Activated naive CD4-positive, alpha-beta T cell (primary cell): ENCODE measurements at regions not wholly inside any gene's neighbourhood (a gene's known extent, or its start where the extent isn't known, plus 50 kb on each side); places are given as distances from the start of the nearest gene placed in this dataset.

Experiments used
- DNase-seq, 4 experiments: peaks; one replicate each; lab custom pipeline; 2025; lab: John Stamatoyannopoulos, UW

GRCh38 chr2:144333143-144333555, 186.8 kb downstream of the ZEB2 start:
- DNase-seq: no peak

DNA sequence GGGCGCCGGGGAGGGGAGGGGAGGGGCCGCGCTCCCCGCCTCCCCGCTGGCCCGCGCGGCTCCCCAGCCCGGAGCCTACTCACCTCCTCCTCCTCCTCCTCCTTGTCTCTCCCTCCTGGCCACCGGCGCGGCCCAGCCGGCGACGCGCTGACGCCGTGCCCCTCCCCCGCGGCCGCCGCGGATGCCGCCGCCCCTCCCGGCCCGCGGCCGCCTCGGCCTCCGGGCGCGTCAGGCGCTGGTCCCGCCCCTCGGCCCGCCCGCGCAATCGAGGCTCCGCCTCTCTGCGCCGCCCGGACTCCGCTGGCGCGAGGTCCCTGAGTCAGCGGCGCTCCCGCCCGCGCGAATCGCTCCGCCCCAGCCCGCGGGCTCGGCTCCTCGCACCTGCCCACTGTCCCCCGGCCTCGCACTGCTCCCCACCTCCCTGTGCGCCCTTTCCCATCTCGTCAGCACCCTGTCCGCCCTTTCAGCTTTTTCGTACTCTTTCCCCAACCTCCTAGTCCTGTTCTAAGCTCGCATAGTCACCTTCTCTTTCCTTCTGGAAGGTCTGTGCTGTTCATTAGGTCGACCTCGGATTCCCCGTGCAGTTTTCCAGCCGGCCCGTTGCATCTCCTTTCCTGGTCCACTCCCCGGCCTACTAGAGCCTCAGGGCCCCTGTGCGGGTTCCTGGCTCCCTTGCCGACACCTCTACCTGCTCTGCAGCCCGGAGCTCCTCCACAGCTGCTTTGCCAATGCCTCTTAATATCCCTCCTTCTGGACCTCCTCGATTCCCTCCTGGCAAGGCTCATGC, 187.4 kb downstream of the ZEB2 start:
- peak; percentile 51 to 82 (median 65) for DNase-seq

- peak; percentile 42 to 78 (median 64) for DNase-seq
Observed at GRCh38 chr2:144331674-144332355, 188.1 kb downstream of the ZEB2 start.

- no peak for DNase-seq
Observed at GRCh38 chr2:144330951-144331673, 188.8 kb downstream of the ZEB2 start.

DNA sequence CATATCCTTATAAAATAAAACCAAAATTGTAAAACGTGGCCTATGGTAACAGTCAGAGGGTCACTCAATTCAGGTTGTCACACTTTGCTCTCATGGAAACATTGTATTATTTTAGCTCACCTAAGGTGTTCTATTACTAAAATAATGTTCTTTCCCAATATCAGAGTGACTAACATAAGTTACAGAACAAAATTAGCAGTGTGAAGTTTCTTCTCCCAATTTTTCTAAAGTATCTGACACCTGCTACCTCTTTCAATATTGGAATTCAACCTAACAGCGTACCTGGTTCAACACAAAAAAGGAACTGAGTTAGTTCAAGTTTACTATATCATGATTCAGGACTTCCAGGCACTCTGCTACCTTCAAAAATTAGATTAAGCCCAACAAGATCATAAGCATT, 190.4 kb downstream of the ZEB2 start:
- DNase-seq: no peak

DNA sequence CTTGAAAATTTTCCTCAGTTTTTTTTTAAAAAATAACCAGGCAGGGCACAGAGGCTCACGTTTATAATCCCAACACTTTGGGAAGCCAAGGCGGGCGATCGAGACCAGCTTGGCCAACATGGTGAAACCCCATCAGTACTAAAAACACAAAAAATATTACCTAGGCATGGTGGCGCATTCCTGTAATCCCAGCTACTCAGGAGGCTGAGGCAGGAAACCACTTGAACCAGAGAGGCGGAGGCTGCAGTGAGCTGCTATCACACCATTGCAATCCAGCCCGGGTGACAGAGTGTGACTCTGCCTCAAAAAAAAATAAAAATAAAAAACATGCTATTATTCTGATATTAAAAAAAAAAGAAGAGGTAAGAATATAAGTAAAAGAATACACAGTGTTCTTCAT, 191.0 kb downstream of the ZEB2 start:
- no peak for DNase-seq

DNA sequence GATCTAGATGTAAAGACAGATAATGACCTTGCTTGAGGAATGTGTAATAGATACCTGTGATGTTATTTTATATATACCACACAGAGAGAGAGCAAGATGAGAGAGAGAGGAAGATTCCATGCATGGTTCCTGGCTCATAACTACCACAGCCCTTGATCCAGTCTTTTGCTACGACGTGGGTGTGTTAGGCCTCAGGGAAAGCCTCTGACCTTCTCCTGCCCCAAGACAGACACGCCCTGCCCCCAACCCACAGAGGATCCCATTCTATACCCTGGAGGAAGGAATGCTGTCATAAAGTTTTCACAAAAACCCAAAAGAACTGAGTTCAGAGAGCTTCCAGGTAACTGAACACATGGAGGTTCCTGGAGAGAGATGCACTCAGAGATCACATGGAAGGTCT, 193.1 kb downstream of the ZEB2 start:
- no peak for DNase-seq

DNA sequence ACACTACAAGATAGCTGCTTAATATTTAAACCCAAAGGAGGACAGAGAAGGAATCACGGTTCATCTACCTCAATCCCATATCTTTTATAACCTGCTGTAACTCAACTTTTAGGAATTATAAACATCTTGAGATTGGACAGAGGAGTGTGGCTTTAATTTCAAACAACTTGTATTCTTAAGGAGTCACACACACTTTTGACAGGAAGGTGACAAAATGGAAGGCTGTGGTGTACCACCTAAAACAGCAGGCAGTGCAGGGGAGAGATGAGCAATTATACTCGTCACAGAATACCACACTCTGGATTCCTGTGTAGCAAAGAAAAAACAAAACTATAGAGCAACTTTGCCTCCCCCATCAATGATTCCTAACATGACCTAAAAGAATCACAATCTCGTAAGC, 194.8 kb downstream of the ZEB2 start:
- DNase-seq: no peak

- no peak for DNase-seq
Observed at GRCh38 chr2:144324446-144325045, 195.4 kb downstream of the ZEB2 start.

DNA sequence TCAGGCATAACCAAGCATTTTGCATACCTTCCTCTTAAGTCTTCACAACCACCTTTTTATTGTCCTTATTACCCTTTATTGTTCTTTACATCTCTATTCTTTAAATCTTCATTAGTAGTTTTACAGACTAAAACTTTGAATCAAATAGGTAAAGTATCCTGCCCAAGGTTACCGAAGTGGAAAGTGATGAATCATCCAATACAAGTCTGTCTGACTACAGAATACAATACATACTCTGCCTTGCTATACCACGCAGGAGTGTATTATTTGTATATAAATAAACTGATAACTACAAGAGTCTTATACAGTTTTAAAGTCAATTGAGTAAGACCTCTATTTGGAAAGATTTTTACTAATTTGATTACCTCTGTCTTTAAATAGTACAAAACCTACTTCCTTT, 196.0 kb downstream of the ZEB2 start:
- no peak for DNase-seq

- no peak for DNase-seq
Observed at GRCh38 chr2:144322379-144322778, 197.5 kb downstream of the ZEB2 start.

DNA sequence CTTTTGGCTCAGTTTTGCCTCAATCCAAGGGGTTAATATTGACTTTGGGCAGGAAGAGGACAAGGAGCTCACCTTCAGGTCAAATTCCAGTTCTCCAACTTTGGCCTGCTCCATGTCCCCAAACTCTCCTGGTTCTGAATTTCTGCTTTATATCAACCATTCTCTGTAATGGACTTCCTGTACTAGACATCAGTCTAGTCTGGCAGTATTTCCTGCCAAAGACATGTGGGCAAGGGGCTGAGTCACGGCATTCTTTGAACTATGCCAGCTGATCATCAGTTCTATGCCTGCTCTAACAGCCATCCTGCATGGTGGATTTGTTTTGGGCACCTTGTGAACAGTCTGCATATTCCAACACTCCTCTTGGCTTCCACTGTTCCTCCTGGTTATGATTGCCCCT, 199.4 kb downstream of the ZEB2 start:
- DNase-seq: peak in 2 of 4 experiments; percentile 16 to 22

DNA sequence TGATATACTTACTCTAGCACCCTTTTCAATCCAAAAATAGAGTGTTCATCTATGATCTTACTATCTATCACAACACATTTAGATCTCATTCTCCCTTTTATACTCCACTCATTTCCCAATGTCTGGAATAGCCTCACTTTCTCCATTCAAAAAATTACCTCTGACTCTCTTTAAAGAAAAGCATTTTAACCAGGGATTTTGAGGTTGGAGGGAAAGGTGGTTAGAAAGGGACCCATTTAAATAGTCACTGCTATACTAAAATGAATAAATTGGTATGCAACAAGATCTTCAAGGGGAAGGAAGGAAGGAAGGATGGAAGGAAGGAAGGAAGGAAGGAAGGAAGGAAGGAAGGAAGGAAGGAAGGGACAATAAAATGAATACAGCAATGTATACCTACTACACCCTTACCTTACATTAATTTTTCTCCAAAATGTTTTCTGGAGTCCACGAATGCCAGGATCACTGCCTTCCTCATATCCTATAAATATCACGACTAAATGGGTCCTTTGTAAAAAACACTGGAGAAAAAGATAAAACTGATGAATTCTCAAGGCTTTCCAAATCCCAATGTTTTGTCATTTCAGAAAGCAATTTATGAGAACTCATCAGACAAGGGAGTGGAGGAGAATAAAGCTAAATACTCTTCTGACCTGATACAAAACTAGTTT, 202.7 kb downstream of the ZEB2 start:
- DNase-seq: no peak

- no peak for DNase-seq
Observed at GRCh38 chr2:144310889-144311608, 208.9 kb downstream of the ZEB2 start.

GRCh38 chr2:144310484-144310883, 209.4 kb downstream of the ZEB2 start:
- DNase-seq: no peak

DNA sequence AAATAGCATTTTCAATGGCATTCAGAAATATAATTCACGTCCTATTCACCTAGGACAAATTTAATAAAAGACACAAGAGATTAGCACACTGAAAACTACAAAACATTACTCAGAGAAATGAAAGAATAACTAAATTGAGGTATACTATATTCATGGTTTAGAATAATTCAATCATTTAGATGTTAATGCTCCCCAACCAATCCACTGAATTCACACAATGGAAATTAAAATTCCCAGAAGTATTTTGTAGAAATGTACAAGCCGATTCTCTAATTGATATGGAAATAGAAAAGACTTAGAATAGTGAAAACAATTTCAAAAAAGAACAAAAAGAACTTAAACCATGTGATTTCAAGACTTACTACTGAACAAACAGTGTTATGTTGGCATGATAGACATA, 212.2 kb downstream of the ZEB2 start:
- no peak for DNase-seq

DNA sequence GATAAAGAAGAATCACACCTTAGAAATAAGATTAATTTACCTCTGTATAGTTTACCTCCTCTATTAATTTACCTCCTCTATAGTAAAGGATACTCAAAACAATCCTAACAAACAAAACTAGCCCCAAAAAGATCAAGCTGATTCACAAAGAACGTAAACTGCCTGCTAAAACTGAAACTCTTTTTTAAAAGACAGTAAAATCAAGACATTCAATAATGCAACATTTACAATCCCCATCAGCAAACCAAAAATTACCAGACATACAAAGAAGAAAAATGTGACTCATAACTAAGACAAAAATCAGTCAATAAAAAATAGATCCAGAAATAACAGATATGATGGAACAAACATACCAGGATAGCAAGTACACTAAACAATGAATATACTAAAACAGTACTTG, 215.7 kb downstream of the ZEB2 start:
- DNase-seq: no peak

DNA sequence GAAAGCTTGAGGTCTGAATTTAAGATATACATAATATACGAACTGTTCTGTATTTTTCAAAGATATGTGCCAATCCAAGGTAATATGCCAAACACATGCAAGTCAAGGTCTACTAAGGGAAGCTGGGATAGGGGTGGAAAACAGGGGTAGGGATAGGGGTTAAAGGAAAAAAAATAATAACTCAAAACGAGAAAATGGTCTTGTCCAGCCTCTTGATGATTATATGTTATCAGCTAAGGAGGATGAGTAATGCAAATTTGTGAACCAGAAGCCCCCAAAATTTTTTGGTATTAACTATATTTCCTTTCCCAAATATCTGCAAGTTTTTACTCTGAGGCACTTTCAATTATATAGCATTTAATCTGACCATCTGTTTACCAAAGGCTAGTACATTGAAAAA, 219.3 kb downstream of the ZEB2 start:
- DNase-seq: no peak

- DNase-seq: no peak
Observed at GRCh38 chr2:144290276-144290675, 229.6 kb downstream of the ZEB2 start.

DNA sequence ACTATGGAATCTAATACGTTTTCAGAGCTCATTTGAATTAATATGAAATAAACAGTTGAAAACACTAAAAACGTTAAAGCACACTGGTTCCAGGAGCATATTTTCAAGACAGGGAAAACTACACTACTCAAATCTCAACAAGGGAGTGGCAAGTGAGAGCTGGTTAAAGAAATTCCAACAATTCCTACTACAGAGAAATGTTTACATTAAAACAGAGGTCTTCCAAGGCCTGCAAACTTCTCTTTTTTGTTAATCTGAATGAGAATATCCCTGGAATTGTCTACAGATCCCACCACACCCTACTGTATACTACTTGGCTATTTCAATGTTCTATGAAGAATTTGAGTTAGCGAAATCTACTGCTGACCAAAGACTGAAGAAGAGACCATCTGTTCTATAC, 231.5 kb downstream of the ZEB2 start:
- DNase-seq: no peak

DNA sequence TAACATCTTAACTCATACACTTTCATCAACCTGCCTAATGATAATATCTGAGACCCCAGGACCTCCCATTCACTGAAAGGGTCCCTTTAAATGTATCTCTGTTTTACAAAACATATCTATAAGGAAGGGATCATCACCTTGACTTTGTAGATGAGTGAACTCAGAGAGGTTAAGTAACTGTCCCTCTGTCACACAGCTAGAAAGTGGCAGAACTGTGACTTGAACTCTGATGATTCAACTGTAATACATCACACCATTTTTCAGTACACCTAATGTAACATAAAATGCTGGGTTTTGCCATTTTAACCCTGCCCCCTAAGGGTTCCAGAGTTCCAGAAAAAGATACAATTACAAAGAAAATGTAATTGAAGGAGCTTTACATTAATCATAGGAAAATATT, 234.6 kb downstream of the ZEB2 start:
- DNase-seq: no peak
